ENCODE measurements at regions not wholly inside any gene's neighbourhood (a gene's known extent, or its start where the extent isn't known, plus 50 kb on each side); places are given as distances from the start of the nearest gene placed in this dataset.
"Not testable (repeated sequence)": the region's sequence is repeated elsewhere in the genome, so short reads cannot be mapped to it uniquely, and the experiment has no call there.

DNA sequence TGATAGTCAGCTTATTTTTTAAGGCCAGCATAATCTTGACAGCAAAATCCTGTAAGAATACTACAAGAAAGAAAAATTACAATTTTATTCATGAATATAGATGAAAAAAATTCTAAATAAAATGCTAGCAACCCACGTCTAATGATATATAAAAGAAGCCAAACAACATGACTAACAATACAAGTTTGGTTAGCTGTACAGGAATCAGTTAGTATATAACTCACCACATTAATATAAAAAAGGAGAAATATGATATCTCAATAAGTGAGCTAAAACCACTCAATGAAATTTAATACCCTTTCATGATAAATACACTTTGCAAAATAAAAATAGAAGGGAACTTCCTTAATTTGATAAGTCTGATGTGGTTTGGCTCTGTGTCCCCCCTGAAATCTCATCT lies 139.7 kb upstream of the MAN2A1 start:
- in situ Hi-C loops (cut with HindIII; ENCODE audit: low sequenced_read_pairs), result no loop called here
- no peak for DNase-seq (ENCODE audit: low spot score)

GRCh38 chr5:109546461-109546860 lies 136.7 kb upstream of the PJA2 start:
- in situ Hi-C loops (cut with HindIII; ENCODE audit: low sequenced_read_pairs), result no loop called here
- no peak for DNase-seq (ENCODE audit: low spot score)

DNA sequence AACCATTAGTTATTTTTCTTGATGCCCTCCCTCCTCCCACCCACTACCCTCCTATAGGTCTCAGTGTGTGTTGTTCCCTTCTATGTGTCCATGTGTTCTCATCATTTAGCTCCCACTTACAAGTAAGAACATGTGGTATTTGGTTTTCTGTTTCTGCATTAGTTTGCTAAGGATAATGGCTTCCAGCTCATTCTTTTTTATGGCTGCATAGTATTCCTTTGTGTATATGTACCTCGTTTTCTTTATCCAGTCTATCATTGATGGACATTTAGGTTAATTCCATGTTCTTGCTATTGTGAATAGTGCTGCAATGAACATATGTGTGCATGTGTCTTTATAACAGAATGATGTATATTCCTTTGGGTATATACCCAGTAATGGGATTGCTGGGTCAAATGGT lies 135.1 kb upstream of the PJA2 start:
- in situ Hi-C loops (cut with HindIII; ENCODE audit: low sequenced_read_pairs); DNase-seq (ENCODE audit: low spot score): not testable (repeated sequence)

DNA sequence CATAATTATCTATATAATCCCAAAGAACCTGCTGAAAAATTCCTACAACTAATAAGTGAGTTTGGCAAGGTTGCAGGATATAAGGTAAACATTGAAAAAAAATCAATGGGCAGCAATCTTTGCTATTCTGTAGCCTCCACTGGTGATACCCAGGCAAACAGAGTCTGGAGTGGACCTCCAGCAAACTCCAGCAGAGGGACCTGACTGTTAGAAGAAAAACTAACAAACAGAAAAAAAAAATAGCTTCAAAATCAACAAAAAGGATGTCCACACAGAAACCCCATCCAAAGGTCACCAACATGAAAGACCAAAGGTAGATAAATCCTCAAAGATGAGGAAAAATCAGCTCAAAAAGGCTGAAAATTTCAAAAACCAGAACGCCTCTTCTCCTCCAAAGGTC lies 128.9 kb upstream of the PJA2 start:
- in situ Hi-C loops (cut with HindIII; ENCODE audit: low sequenced_read_pairs); DNase-seq (ENCODE audit: low spot score): not testable (repeated sequence)

DNA sequence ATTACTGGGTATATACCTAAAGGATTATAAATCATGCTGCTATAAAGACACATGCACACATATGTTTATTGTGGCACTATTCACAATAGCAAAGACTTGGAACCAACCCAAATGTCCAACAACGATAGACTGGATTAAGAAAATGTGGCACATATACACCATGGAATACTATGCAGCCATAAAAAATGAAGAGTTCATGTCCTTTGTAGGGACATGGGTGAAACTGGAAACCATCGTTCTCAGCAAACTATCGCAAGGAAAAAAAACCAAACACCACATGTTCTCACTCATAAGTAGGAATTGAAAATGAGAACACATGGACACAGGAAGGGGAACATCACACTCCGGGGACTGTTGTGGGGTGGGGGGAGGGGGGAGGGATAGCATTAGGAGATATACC lies 125.3 kb upstream of the PJA2 start:
- DNase-seq (ENCODE audit: low spot score); in situ Hi-C loops (cut with HindIII; ENCODE audit: low sequenced_read_pairs): not testable (repeated sequence)

DNA sequence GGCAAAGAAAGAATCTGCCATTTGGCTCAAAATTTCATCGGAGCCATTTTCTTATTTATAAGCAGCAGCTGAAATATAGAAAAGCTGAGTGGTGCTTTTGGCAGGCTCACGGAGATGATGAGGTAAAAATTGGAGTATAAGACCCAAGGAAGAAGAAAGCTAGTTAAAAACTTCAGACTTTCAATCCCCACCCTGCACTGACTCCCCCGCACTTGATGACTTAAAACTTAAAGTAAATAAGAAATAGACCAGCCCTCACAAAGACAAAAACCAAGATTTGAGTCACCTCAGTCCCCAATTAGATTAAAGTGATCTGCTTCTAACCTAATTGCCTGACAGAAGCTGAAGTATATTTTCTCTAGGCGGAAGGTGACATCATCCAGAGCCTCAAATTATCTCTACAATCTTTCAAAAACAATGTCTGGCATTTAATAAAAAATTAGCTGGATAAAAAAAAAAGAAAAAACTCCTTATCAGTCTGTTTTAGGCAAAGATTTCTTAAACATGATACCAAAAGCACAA lies 124.0 kb upstream of the PJA2 start:
- no peak for DNase-seq (ENCODE audit: low spot score)

GRCh38 chr5:109532773-109533364 lies 123.1 kb upstream of the PJA2 start:
- DNase-seq (ENCODE audit: low spot score), result no peak
- in situ Hi-C loops (cut with HindIII; ENCODE audit: low sequenced_read_pairs), result no loop called here

More for the DNA sequence above, 124.0 kb upstream of the PJA2 start:
- in situ Hi-C loops (cut with HindIII; ENCODE audit: low sequenced_read_pairs), result no loop called here

GRCh38 chr5:109531262-109531661 lies 121.5 kb upstream of the PJA2 start:
- no peak for DNase-seq (ENCODE audit: low spot score)
- in situ Hi-C loops (cut with HindIII; ENCODE audit: low sequenced_read_pairs), result no loop called here

- in situ Hi-C loops (cut with HindIII; ENCODE audit: low sequenced_read_pairs), result no loop called here
- DNase-seq (ENCODE audit: low spot score), result no peak
Measured at GRCh38 chr5:109529987-109530386, 120.2 kb upstream of the PJA2 start.

DNA sequence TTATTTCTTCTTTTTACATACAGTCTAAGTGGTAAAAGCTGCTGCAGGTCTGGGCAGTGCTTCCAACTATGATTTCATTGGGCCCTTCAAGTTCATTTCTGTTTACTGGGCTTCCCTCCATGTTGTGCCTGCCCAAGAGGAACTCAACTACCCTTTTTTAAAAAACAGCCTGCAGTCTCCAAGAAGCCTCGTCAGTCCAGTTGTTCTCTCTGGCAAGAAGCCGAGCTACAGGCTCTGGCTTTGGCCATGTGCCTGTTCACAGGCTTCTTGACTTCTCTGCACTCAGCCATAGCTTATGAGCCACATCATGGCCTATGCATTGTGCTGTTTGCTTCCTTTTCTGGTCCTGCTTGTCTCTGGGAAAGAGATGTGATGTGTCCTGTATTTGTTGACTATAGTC lies 119.7 kb upstream of the PJA2 start:
- DNase-seq (ENCODE audit: low spot score), result no peak
- in situ Hi-C loops (cut with HindIII; ENCODE audit: low sequenced_read_pairs), result no loop called here

GRCh38 chr5:109524555-109524954 lies 114.8 kb upstream of the PJA2 start:
- DNase-seq (ENCODE audit: low spot score), result no peak
- in situ Hi-C loops (cut with HindIII; ENCODE audit: low sequenced_read_pairs), result no loop called here

DNA sequence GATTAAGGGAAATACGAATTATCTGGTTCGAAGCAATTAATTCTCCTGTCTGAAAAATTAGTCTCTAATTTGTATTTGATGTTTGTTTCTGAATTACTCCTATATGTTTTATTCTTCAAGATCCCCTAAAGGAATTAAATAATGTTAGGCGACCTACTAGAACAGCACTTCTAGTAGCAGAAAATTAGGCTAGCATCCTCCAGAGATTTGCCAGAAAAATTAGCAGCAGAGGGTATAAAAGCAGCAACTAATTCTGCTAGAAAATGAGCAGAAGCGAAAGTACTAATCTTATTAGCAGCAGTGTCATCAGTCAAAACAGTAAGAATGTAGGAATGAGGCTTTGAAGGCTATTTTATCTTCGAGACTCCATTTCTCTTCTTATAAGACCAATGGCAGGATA lies 114.3 kb upstream of the PJA2 start:
- in situ Hi-C loops (cut with HindIII; ENCODE audit: low sequenced_read_pairs), result no loop called here
- no peak for DNase-seq (ENCODE audit: low spot score)

GRCh38 chr5:109522404-109522803 lies 112.6 kb upstream of the PJA2 start:
- DNase-seq (ENCODE audit: low spot score), result no peak
- in situ Hi-C loops (cut with HindIII; ENCODE audit: low sequenced_read_pairs), result no loop called here

GRCh38 chr5:109519416-109519815 lies 109.6 kb upstream of the PJA2 start:
- DNase-seq (ENCODE audit: low spot score), result no peak
- in situ Hi-C loops (cut with HindIII; ENCODE audit: low sequenced_read_pairs), result no loop called here

- DNase-seq (ENCODE audit: low spot score), result no peak
- in situ Hi-C loops (cut with HindIII; ENCODE audit: low sequenced_read_pairs), result no loop called here
Measured at GRCh38 chr5:109516390-109516789, 106.6 kb upstream of the PJA2 start.

GRCh38 chr5:109511980-109512734 lies 102.4 kb upstream of the PJA2 start:
- in situ Hi-C loops (cut with HindIII; ENCODE audit: low sequenced_read_pairs), result no loop called here
- no peak for DNase-seq (ENCODE audit: low spot score)

DNA sequence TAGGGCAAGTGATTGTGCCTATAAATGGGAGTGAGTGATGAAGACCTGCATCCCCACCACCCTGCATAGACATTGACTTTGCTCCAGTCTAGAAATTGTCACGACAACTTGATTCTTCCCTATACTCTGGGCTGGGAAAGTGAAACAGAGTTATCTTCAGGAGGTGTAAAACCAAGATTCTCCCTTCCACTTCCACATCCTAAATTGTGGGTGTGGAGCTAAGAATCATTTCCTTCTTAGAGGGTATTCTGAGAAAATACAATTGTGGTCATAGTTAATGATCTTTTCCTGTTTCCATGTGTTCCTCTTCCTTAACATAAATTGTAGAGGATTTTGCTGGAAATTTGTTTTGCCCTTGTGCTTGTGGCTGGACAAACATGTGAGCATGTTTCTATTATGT lies 96.8 kb upstream of the PJA2 start:
- in situ Hi-C loops (cut with HindIII; ENCODE audit: low sequenced_read_pairs), result no loop called here
- no peak for DNase-seq (ENCODE audit: low spot score)

DNA sequence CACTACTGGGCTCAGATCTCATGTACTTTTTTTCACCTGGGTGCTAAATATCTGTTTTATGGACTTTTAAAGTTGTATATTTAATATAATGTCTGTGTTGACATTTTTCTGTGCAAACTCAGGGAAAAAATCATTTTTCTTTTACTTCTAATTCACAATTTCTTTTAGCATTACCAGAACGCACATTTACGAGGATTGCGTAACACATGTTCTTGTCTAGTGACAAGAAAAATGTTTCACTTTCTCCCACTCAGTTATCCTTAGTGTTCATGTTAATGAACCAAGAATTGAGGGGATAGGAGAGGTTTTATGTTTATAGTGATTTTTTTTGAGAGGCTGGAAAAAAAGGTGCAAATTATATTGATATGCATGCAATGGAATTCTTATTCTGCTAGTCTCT lies 86.3 kb upstream of the PJA2 start:
- in situ Hi-C loops (cut with HindIII; ENCODE audit: low sequenced_read_pairs), result no loop called here
- DNase-seq (ENCODE audit: low spot score), result no peak

- in situ Hi-C loops (cut with HindIII; ENCODE audit: low sequenced_read_pairs), result no loop called here
- no peak for DNase-seq (ENCODE audit: low spot score)
Measured at GRCh38 chr5:109487753-109488420, 78.1 kb upstream of the PJA2 start.

- DNase-seq (ENCODE audit: low spot score), result no peak
- in situ Hi-C loops (cut with HindIII; ENCODE audit: low sequenced_read_pairs), result no loop called here
Measured at GRCh38 chr5:109486200-109486804, 76.5 kb upstream of the PJA2 start.
